GM12878 (cell line): ENCODE measurements at regions not wholly inside any gene's neighbourhood (a gene's known extent, or its start where the extent isn't known, plus 50 kb on each side); places are given as distances from the start of the nearest gene placed in this dataset.

ENCODE experiments used
- CEBPB ChIP-seq, 2 experiments: fragments of 150-350 bp in 1 of 2; IDR thresholded peaks; 2 replicates each; pipeline ENCODE4 v1.6.1; 2012 to 2014; ENCODE audit warnings: low read depth in 2 of 2, low read length in 2 of 2, borderline replicate concordance in 1 of 2, inconsistent platforms in 1 of 2
- CREB1 ChIP-seq: IDR thresholded peaks from 2 replicates; pipeline ENCODE4 v1.6.1; 2012; ENCODE audit warnings: low read depth, mild to moderate bottlenecking, inconsistent platforms
- CTCF ChIP-seq, 3 experiments: IDR thresholded peaks in 2 of 3; conservative IDR thresholded peaks in 1 of 3; 2 replicates each; pipeline ENCODE4 v1.5.1; 2011; ENCODE audit warnings: low read depth in 3 of 3, low read length in 3 of 3, mild to moderate bottlenecking in 3 of 3, control low read depth in 2 of 3, moderate library complexity in 2 of 3, inconsistent platforms in 1 of 3, mixed read lengths in 1 of 3; ENCODE audit not compliant: control insufficient read depth in 2 of 3, insufficient read depth in 1 of 3; ENCODE audit errors: extremely low read depth in 1 of 3
- ETV6 ChIP-seq, 2 experiments: fragments of 450-650 bp in 1 of 2; IDR thresholded peaks in 1 of 2; conservative IDR thresholded peaks in 1 of 2; 2 replicates each; pipeline ENCODE4 v1.6.1; 2014; ENCODE audit warnings: antibody characterized with exemption in 1 of 2, borderline replicate concordance in 1 of 2, low read depth in 1 of 2, mild to moderate bottlenecking in 1 of 2, moderate library complexity in 1 of 2
- FOXM1 ChIP-seq: IDR thresholded peaks from 2 replicates; pipeline ENCODE4 v1.6.1; 2012; ENCODE audit warnings: low read depth, mild to moderate bottlenecking, inconsistent platforms, low read length, moderate library complexity
- PAX5 ChIP-seq: IDR thresholded peaks from 2 replicates; pipeline ENCODE4 v1.6.1; 2011; ENCODE audit warnings: low read depth, low read length, borderline replicate concordance
- POU2F2 ChIP-seq: IDR thresholded peaks from 3 replicates; pipeline ENCODE4 v1.6.1; 2011; ENCODE audit warnings: low read depth, mild to moderate bottlenecking, low read length, borderline replicate concordance
- RAD21 ChIP-seq: IDR thresholded peaks from 2 replicates; pipeline ENCODE4 v1.6.1; 2011; ENCODE audit warnings: mild to moderate bottlenecking, low read depth, low read length, moderate library complexity; ENCODE audit not compliant: insufficient read depth
- RB1 ChIP-seq: fragments of 450-650 bp; formaldehyde crosslinking; IDR thresholded peaks from 2 replicates; pipeline ENCODE4 v1.6.1; 2017; ENCODE audit warnings: mild to moderate bottlenecking, borderline replicate concordance
- SMARCA5 ChIP-seq: fragments of 450-650 bp; IDR thresholded peaks from 2 replicates; pipeline ENCODE4 v1.6.1; 2017; ENCODE audit warnings: mild to moderate bottlenecking
- SMC3 ChIP-seq: IDR thresholded peaks from 2 replicates; pipeline ENCODE4 v1.6.1; 2011; ENCODE audit warnings: low read length, improper control_type of control experiment, borderline replicate concordance
- TCF12 ChIP-seq: IDR thresholded peaks from 2 replicates; pipeline ENCODE4 v1.6.1; 2011; ENCODE audit warnings: low read depth, mild to moderate bottlenecking, low read length
- TCF3 ChIP-seq: IDR thresholded peaks from 2 replicates; pipeline ENCODE4 v1.6.1; 2012; ENCODE audit warnings: low read depth, mild to moderate bottlenecking, low read length, borderline replicate concordance; ENCODE audit not compliant: insufficient read depth
- YY1 ChIP-seq: IDR thresholded peaks from 2 replicates; pipeline ENCODE4 v1.6.1; 2011; ENCODE audit warnings: low read depth, mild to moderate bottlenecking, low read length
- ZNF217 ChIP-seq: fragments of 450-650 bp; IDR thresholded peaks from 2 replicates; pipeline ENCODE4 v1.6.1; 2017; ENCODE audit warnings: antibody characterized with exemption, mild to moderate bottlenecking
- ZNF592 ChIP-seq: fragments of 450-650 bp; IDR thresholded peaks from 2 replicates; pipeline ENCODE4 v1.6.1; 2017; ENCODE audit warnings: mild to moderate bottlenecking, moderate library complexity

GRCh38 chr6:156564127-156564806 is 212.9 kb upstream of the ARID1B start (continued):
- peak; percentile 91 to 94 (median 93) for TF ChIP-seq CTCF (IDR thresholded peaks at IDR 0.05 in 2 of 3, conservative IDR thresholded peaks at IDR 0.05 in 1 of 3; ENCODE audit: control insufficient read depth in 2 of 3, extremely low read depth in 1 of 3, insufficient read depth in 1 of 3, low read depth in 3 of 3, low read length in 3 of 3)
- peak; percentile 83; the same call in 1 of the 2 replicates for TF ChIP-seq SMARCA5
- no peak for TF ChIP-seq CEBPB (IDR thresholded peaks at IDR 0.05; ENCODE audit: borderline replicate concordance in 1 of 2, low read depth in 2 of 2, low read length in 2 of 2)
- TF ChIP-seq FOXM1: peak; percentile 53; the same call in 1 of the 2 replicates
- TF ChIP-seq POU2F2: peak; percentile 40; the same call in 1 of the 3 replicates
- no peak for TF ChIP-seq ZNF217
- TF ChIP-seq TCF3: peak; percentile 82
- peak; percentile 39; the same call in 1 of the 2 replicates for TF ChIP-seq PAX5
- TF ChIP-seq SMC3: peak; percentile 98
- TF ChIP-seq RB1: no peak
- peak; percentile 89 for TF ChIP-seq YY1
- peak; percentile 64; the same call in 1 of the 2 replicates for TF ChIP-seq TCF12
- TF ChIP-seq ETV6 (conservative IDR thresholded peaks at IDR 0.05 in 1 of 2, IDR thresholded peaks at IDR 0.05 in 1 of 2; ENCODE audit: borderline replicate concordance in 1 of 2, low read depth in 1 of 2): peak in 1 of 2 experiments; percentile 25; a peak in 1 of 4 replicates
- TF ChIP-seq ZNF592: 0 out of 2 replicates have a peak, but pooled peaks have one; percentile 47
- peak; percentile 97 for TF ChIP-seq RAD21
- TF ChIP-seq CREB1: peak; percentile 54
- TF ChIP-seq, all 136 proteins: peak for 22
